ENCODE measurements at regions not wholly inside any gene's neighbourhood (a gene's known extent, or its start where the extent isn't known, plus 50 kb on each side); places are given as distances from the start of the nearest gene placed in this dataset.

DNA sequence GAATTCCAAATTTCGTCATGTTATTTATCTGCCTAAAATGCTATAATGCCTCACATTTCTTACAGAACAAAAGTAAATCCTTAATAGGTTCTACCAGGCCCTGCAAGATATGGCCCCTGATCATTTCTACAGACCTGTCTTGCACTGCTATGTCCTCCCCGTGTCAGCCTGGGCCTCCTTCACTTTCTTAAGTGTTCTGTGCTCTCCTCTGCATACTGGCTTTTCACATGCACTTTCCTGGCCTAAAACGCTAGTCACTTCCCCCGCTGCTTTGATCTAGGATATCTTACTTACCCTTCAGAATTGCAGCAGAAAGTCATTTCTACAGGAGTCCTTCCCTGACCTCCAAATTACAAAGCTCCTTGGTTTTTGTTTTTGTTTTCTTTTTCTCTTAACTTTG lies 551.3 kb downstream of the NSUN3 start:
- Histone ChIP-seq H3K4me3 (no peak overlapping the region), H3K4me1 (no peaks in the 10 kb centered on the region), H3K27me3 (no peaks in the 10 kb centered on the region), H3K36me3 (no peaks in the 10 kb centered on the region), H3K9me3 (no peaks in the 10 kb centered on the region), H3K27ac (no peak overlapping the region)
- DNase-seq (ENCODE audit: low spot score in 2 of 2) = no peak
- 75% methylated on average over 4 of the region's 4 CpGs for WGBS
- no peak for TF ChIP-seq POLR2A (IDR thresholded peaks at IDR 0.05)
- no peak for TF ChIP-seq POLR2AphosphoS5 (IDR thresholded peaks at IDR 0.05)
- no peak for TF ChIP-seq EP300 (IDR thresholded peaks at IDR 0.05)
- TF ChIP-seq CTCF (IDR thresholded peaks at IDR 0.05) = no peak

GRCh38 chr3:94615275-94616065 lies 552.6 kb downstream of the NSUN3 start:
- no peaks in the 10 kb centered on the region for H3K36me3 ChIP-seq
- H3K4me1 ChIP-seq = no peaks in the 10 kb centered on the region
- H3K9me3 ChIP-seq = no peaks in the 10 kb centered on the region
- H3K27ac ChIP-seq = no peak overlapping the region
- TF ChIP-seq EP300 (IDR thresholded peaks at IDR 0.05) (no peak), POLR2A (IDR thresholded peaks at IDR 0.05) (no peak), CTCF (IDR thresholded peaks at IDR 0.05) (no peak), POLR2AphosphoS5 (IDR thresholded peaks at IDR 0.05) (no peak)
- no peak for DNase-seq (ENCODE audit: low spot score in 2 of 2)
- H3K4me3 ChIP-seq = no peak overlapping the region
- H3K27me3 ChIP-seq = no peaks in the 10 kb centered on the region
- 36% methylated on average over 2 of the region's 2 CpGs for WGBS

GRCh38 chr3:94616833-94617232 lies 554.0 kb downstream of the NSUN3 start:
- Histone ChIP-seq H3K36me3 (no peaks in the 10 kb centered on the region), H3K9me3 (no peaks in the 10 kb centered on the region), H3K27me3 (no peaks in the 10 kb centered on the region), H3K4me1 (no peaks in the 10 kb centered on the region), H3K4me3 (no peak overlapping the region), H3K27ac (no peak overlapping the region)
- 56% methylated on average over 2 of the region's 2 CpGs for WGBS
- DNase-seq (ENCODE audit: low spot score in 2 of 2) = no peak
- TF ChIP-seq CTCF (IDR thresholded peaks at IDR 0.05) = no peak
- TF ChIP-seq POLR2A (IDR thresholded peaks at IDR 0.05) = no peak
- no peak for TF ChIP-seq POLR2AphosphoS5 (IDR thresholded peaks at IDR 0.05)
- no peak for TF ChIP-seq EP300 (IDR thresholded peaks at IDR 0.05)

- Histone ChIP-seq H3K27ac (no peak overlapping the region), H3K9me3 (no peaks in the 10 kb centered on the region), H3K4me1 (no peaks in the 10 kb centered on the region), H3K36me3 (no peaks in the 10 kb centered on the region), H3K4me3 (no peak overlapping the region), H3K27me3 (no peaks in the 10 kb centered on the region)
- WGBS = 96% methylated on average over 2 of the region's 2 CpGs
- DNase-seq (ENCODE audit: low spot score in 2 of 2) = no peak
- no peak for TF ChIP-seq POLR2AphosphoS5 (IDR thresholded peaks at IDR 0.05)
- TF ChIP-seq EP300 (IDR thresholded peaks at IDR 0.05) = no peak
- TF ChIP-seq POLR2A (IDR thresholded peaks at IDR 0.05) = no peak
- no peak for TF ChIP-seq CTCF (IDR thresholded peaks at IDR 0.05)
These were observed 554.5 kb downstream of the NSUN3 start for GRCh38 chr3:94617312-94617711.

DNA sequence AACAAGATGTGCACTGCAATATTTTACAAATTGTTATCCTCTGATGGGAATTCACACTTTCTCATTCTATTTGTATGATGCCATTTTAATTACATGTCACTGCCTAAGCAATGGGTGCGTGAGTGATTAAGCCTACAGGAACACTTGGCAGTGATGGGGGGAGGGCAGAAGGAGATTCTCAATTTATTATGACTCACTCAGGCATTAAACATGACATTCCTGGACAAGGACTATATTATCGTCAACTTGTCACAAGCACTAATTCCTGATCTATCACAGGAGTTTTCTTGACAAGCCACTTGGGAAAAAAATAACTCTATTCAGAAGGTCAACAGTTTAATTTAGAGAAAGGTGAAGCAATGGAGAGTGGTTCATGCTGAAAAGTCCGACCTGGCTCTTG lies 556.8 kb downstream of the NSUN3 start:
- Histone ChIP-seq H3K4me1 (no peaks in the 10 kb centered on the region), H3K36me3 (no peaks in the 10 kb centered on the region), H3K27me3 (no peaks in the 10 kb centered on the region), H3K9me3 (no peaks in the 10 kb centered on the region), H3K27ac (no peak overlapping the region), H3K4me3 (no peak overlapping the region)
- TF ChIP-seq POLR2A (IDR thresholded peaks at IDR 0.05) (no peak), POLR2AphosphoS5 (IDR thresholded peaks at IDR 0.05) (no peak), CTCF (IDR thresholded peaks at IDR 0.05) (no peak), EP300 (IDR thresholded peaks at IDR 0.05) (no peak)
- WGBS = 74% methylated on average over 3 of the region's 3 CpGs
- no peak for DNase-seq (ENCODE audit: low spot score in 2 of 2)
